Activated naive CD4-positive, alpha-beta T cell treated with anti-CD3 and anti-CD28 coated beads, Interleukin-2, amount 50 U/mL, for 72 hours (primary cell): ENCODE measurements at regions not wholly inside any gene's neighbourhood (a gene's known extent, or its start where the extent isn't known, plus 50 kb on each side); places are given as distances from the start of the nearest gene placed in this dataset.

Experiments used
- ATAC-seq, 2 donors: fragments of 150-1000 bp; cut with Tn5 transposase; 2 replicates each; pipeline ENCODE4 v1.10.0; 2021; ENCODE audit warnings: mild to moderate bottlenecking in 2 of 2, moderate library complexity in 2 of 2
- DNase-seq, 2 donors: peaks; one replicate each; pipeline ENCODE4 v3.0.0; 2021 to 2022; ENCODE audit warnings: low spot score in 2 of 2
- H3K27ac Mint-ChIP-seq, 2 donors: one replicate each; pipeline ENCODE4 v1.8.0; 2022; ENCODE audit warnings: mild to moderate bottlenecking in 2 of 2, mixed read lengths in 2 of 2
- H3K36me3 Mint-ChIP-seq, 2 donors: one replicate each; pipeline ENCODE4 v1.8.0; 2022; ENCODE audit warnings: mixed read lengths in 2 of 2
- H3K9me3 Mint-ChIP-seq, 2 donors: one replicate each; pipeline ENCODE4 v1.8.0; 2022; ENCODE audit warnings: mixed read lengths in 2 of 2

- no peak for DNase-seq
- H3K36me3 Mint-ChIP-seq = no peaks in the 10 kb centered on the region
- H3K27ac Mint-ChIP-seq = no peak overlapping the region
- H3K9me3 Mint-ChIP-seq = peaks cover 2 to 5% of the 10 kb centered on the region in 2 donors
- ATAC-seq = no peak
Measured at GRCh38 chr7:106781828-106782544, 83.1 kb upstream of the PIK3CG start.

GRCh38 chr7:106783286-106783685 is 81.8 kb upstream of the PIK3CG start:
- DNase-seq = no peak
- no peak for ATAC-seq
- Mint-ChIP-seq H3K27ac (no peak overlapping the region), H3K36me3 (no peaks in the 10 kb centered on the region), H3K9me3 (no peaks in the 10 kb centered on the region)

GRCh38 chr7:106788637-106789036 is 76.4 kb upstream of the PIK3CG start:
- ATAC-seq (peak in 1 of 2 donors; percentile 26), DNase-seq (no peak)
- Mint-ChIP-seq H3K27ac (no peak overlapping the region), H3K36me3 (no peaks in the 10 kb centered on the region), H3K9me3 (no peaks in the 10 kb centered on the region)

GRCh38 chr7:106791526-106791925 is 73.6 kb upstream of the PIK3CG start:
- no peak for ATAC-seq
- DNase-seq = no peak
- Mint-ChIP-seq H3K9me3 (peaks cover 0 to 4% of the 10 kb centered on the region in 2 donors), H3K36me3 (no peaks in the 10 kb centered on the region), H3K27ac (no peak overlapping the region)

GRCh38 chr7:106792233-106792926 is 72.7 kb upstream of the PIK3CG start:
- H3K27ac Mint-ChIP-seq = no peak overlapping the region
- H3K36me3 Mint-ChIP-seq = no peaks in the 10 kb centered on the region
- DNase-seq = no peak
- ATAC-seq = no peak
- H3K9me3 Mint-ChIP-seq = peaks cover 0 to 8% of the 10 kb centered on the region in 2 donors

- H3K36me3 Mint-ChIP-seq = no peaks in the 10 kb centered on the region
- H3K27ac Mint-ChIP-seq = no peak overlapping the region
- ATAC-seq (no peak), DNase-seq (peak in 1 of 2 donors; percentile 30)
- peaks cover 0 to 8% of the 10 kb centered on the region in 2 donors for H3K9me3 Mint-ChIP-seq
Measured at GRCh38 chr7:106793015-106793975, 71.8 kb upstream of the PIK3CG start.

- ATAC-seq (no peak), DNase-seq (no peak)
- no peaks in the 10 kb centered on the region for H3K36me3 Mint-ChIP-seq
- no peak overlapping the region for H3K27ac Mint-ChIP-seq
- H3K9me3 Mint-ChIP-seq = peaks cover 0 to 8% of the 10 kb centered on the region in 2 donors
Measured at GRCh38 chr7:106794276-106795083, 70.6 kb upstream of the PIK3CG start.

- Mint-ChIP-seq H3K27ac (no peak overlapping the region), H3K9me3 (peaks cover 0 to 15% of the 10 kb centered on the region in 2 donors), H3K36me3 (no peaks in the 10 kb centered on the region)
- ATAC-seq = no peak
- DNase-seq = no peak
Measured at GRCh38 chr7:106795084-106795876, 69.8 kb upstream of the PIK3CG start.

GRCh38 chr7:106795877-106796231 is 69.2 kb upstream of the PIK3CG start:
- Mint-ChIP-seq H3K27ac (no peak overlapping the region), H3K9me3 (peaks cover 0 to 18% of the 10 kb centered on the region in 2 donors), H3K36me3 (no peaks in the 10 kb centered on the region)
- no peak for ATAC-seq
- DNase-seq = no peak

- no peak for ATAC-seq
- no peak for DNase-seq
- no peak overlapping the region for H3K27ac Mint-ChIP-seq
- peaks cover 0 to 18% of the 10 kb centered on the region in 2 donors for H3K9me3 Mint-ChIP-seq
- no peaks in the 10 kb centered on the region for H3K36me3 Mint-ChIP-seq
Measured at GRCh38 chr7:106797937-106798336, 67.1 kb upstream of the PIK3CG start.

GRCh38 chr7:106802589-106802988 is 62.5 kb upstream of the PIK3CG start:
- DNase-seq (no peak), ATAC-seq (no peak)
- H3K9me3 Mint-ChIP-seq = peaks cover 0 to 25% of the 10 kb centered on the region in 2 donors
- no peak overlapping the region for H3K27ac Mint-ChIP-seq
- no peaks in the 10 kb centered on the region for H3K36me3 Mint-ChIP-seq

- no peak for ATAC-seq
- no peak overlapping the region for H3K27ac Mint-ChIP-seq
- H3K36me3 Mint-ChIP-seq = no peaks in the 10 kb centered on the region
- peaks cover 0 to 15% of the 10 kb centered on the region in 2 donors for H3K9me3 Mint-ChIP-seq
- no peak for DNase-seq
Measured at GRCh38 chr7:106806556-106806955, 58.5 kb upstream of the PIK3CG start.

GRCh38 chr7:106807474-106807873 is 57.6 kb upstream of the PIK3CG start:
- H3K9me3 Mint-ChIP-seq = peaks cover 0 to 15% of the 10 kb centered on the region in 2 donors
- ATAC-seq (no peak), DNase-seq (no peak)
- peak overlapping the region in 1 of 2 donors; percentile 59 for H3K27ac Mint-ChIP-seq
- H3K36me3 Mint-ChIP-seq = no peaks in the 10 kb centered on the region

- Mint-ChIP-seq H3K9me3 (peaks cover 0 to 15% of the 10 kb centered on the region in 2 donors), H3K27ac (no peak overlapping the region), H3K36me3 (no peaks in the 10 kb centered on the region)
- DNase-seq (no peak), ATAC-seq (no peak)
Measured at GRCh38 chr7:106808967-106809635, 56.0 kb upstream of the PIK3CG start.

GRCh38 chr7:106811472-106811871 is 53.6 kb upstream of the PIK3CG start:
- no peaks in the 10 kb centered on the region for H3K36me3 Mint-ChIP-seq
- ATAC-seq (no peak), DNase-seq (no peak)
- peak overlapping the region in 1 of 2 donors; percentile 38 for H3K27ac Mint-ChIP-seq
- peaks cover 0 to 3% of the 10 kb centered on the region in 2 donors for H3K9me3 Mint-ChIP-seq
